ENCODE measurements at regions not wholly inside any gene's neighbourhood (a gene's known extent, or its start where the extent isn't known, plus 50 kb on each side); places are given as distances from the start of the nearest gene placed in this dataset.
"Not testable (repeated sequence)": the region's sequence is repeated elsewhere in the genome, so short reads cannot be mapped to it uniquely, and the experiment has no call there.

GRCh38 chrX:14302561-14302960, 226.8 kb upstream of the GLRA2 start:
- not testable (repeated sequence) for TF ChIP-seq POU6F1 (CRISPR knock-in tag; IDR thresholded peaks at IDR 0.05; ENCODE audit: borderline replicate concordance, low read depth); ESRRG (CRISPR knock-in tag; IDR thresholded peaks at IDR 0.05); PATZ1 (CRISPR knock-in tag; IDR thresholded peaks at IDR 0.05; ENCODE audit: borderline replicate concordance); ZFP3 (CRISPR knock-in tag; IDR thresholded peaks at IDR 0.05); PPARA (CRISPR knock-in tag; IDR thresholded peaks at IDR 0.05; ENCODE audit: borderline replicate concordance); CREB5 (CRISPR knock-in tag; IDR thresholded peaks at IDR 0.05; ENCODE audit: low read depth); ZNF8 (CRISPR knock-in tag; IDR thresholded peaks at IDR 0.05)
